ENCODE measurements at regions not wholly inside any gene's neighbourhood (a gene's known extent, or its start where the extent isn't known, plus 50 kb on each side); places are given as distances from the start of the nearest gene placed in this dataset.

- H3K27ac ChIP-seq, result no peak overlapping the region
- no peak for DNase-seq (ENCODE audit: low read depth, low spot score)
Measured at GRCh38 chr3:1010228-1010627, 82.6 kb upstream of the CNTN6 start.

- DNase-seq (ENCODE audit: low read depth, low spot score), result no peak
- H3K27ac ChIP-seq, result no peak overlapping the region
Measured at GRCh38 chr3:1015826-1016225, 77.0 kb upstream of the CNTN6 start.

GRCh38 chr3:1017870-1018269 is 75.0 kb upstream of the CNTN6 start:
- DNase-seq (ENCODE audit: low read depth, low spot score), result no peak
- no peak overlapping the region for H3K27ac ChIP-seq

GRCh38 chr3:1019157-1019556 is 73.7 kb upstream of the CNTN6 start:
- no peak for DNase-seq (ENCODE audit: low read depth, low spot score)

GRCh38 chr3:1026395-1026794 is 66.4 kb upstream of the CNTN6 start:
- no peak for DNase-seq (ENCODE audit: low read depth, low spot score)
- H3K27ac ChIP-seq, result no peak overlapping the region

More at GRCh38 chr3:1019157-1019556, 73.7 kb upstream of the CNTN6 start:
- H3K27ac ChIP-seq, result no peak overlapping the region

- H3K27ac ChIP-seq, result no peak overlapping the region
- DNase-seq (ENCODE audit: low read depth, low spot score), result no peak
Measured at GRCh38 chr3:1036207-1036826, 56.5 kb upstream of the CNTN6 start.

- no peak for DNase-seq (ENCODE audit: low read depth, low spot score)
- H3K27ac ChIP-seq, result no peak overlapping the region
Measured at GRCh38 chr3:1037631-1038030, 55.2 kb upstream of the CNTN6 start.
